GM21528 (cell line): ENCODE measurements at regions not wholly inside any gene's neighbourhood (a gene's known extent, or its start where the extent isn't known, plus 50 kb on each side); places are given as distances from the start of the nearest gene placed in this dataset.
A peak's percentile ranks its signal among the peaks of the same experiment; 100 is the strongest.
"Not testable (repeated sequence)": the region's sequence is repeated elsewhere in the genome, so short reads cannot be mapped to it uniquely, and the experiment has no call there.

Experiments
- ATAC-seq: cut with Tn5 transposase; IDR thresholded peaks from one replicate; pipeline ENCODE4 v1.9.1; 2021; ENCODE audit warnings: mild to moderate bottlenecking, moderate library complexity; ENCODE audit not compliant: unreplicated experiment, low FRiP score

DNA sequence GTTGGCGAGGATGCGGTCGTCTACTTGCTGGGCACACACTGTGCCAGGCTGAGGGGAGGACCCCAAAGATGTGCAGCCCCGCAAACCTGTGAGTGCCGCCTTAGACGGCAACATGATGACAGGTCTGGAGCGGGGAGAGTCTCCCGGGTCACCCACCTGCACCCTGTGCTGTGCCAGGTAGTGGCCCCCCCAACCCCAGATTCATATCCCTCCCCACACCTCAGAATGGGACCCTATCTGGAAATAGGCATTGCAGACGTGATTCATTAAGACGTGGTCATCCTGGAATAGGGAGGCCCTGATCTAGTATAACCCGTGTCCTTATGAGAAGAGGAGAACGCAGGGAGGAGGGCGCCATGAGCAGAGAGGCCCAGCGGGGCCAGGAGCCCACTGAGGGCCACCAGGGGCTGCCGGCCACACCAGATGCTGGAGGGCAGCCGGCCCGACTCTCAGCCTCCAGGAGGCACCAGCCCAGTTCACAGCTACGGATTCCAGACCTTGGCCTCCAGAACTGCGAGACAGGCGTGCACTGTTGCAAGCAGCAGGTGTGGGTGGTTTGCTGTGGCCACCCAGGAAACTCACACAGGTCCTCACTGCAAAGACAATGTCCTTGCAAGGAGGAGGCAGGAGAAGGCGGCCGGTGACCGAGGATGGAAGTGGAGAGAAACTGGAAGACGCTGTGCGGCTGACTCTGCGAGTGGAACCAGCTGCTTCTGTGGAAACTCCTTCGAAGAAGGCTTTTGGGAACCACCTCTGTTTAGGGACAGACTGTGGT, 131.9 kb upstream of the LPCAT1 start:
- no peak for ATAC-seq

DNA sequence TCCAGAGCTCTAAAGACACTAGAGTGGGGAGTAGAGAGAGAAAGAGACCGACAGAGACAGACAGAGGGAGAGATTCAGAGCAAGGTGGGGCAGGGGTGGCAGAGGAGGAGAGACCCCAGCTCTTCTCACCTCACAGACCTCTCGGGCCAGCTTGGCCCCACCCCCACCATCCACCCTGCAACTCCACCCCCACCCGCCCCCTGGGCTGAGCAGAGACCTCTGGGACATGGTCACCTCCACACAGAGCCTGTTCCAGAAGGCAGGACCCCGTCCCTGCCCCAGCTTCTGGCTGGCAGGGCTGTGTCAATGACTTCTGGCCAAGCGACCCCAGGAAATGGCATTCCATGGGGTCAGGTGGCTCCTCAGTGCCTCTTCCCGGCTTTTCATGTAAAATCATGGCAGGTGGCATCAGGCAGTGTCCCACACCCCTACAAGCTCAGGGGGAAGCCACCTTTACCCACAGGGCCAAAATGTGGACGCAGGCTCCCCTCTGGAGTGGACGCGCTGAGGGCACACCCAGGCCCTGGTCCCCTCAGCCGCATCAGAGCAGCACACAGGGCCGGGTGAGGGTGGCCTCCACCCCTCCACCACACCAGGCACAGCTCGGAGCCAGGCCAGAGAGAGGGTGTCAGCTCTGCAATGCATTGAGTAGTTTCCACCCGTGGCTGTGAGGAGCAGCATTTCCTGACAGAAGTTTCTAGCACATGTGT, 131.2 kb upstream of the LPCAT1 start:
- ATAC-seq, result no peak

GRCh38 chr5:1653698-1654651, 130.2 kb upstream of the LPCAT1 start:
- ATAC-seq, result peak; percentile 86

GRCh38 chr5:1652873-1653697, 129.3 kb upstream of the LPCAT1 start:
- ATAC-seq, result no peak

DNA sequence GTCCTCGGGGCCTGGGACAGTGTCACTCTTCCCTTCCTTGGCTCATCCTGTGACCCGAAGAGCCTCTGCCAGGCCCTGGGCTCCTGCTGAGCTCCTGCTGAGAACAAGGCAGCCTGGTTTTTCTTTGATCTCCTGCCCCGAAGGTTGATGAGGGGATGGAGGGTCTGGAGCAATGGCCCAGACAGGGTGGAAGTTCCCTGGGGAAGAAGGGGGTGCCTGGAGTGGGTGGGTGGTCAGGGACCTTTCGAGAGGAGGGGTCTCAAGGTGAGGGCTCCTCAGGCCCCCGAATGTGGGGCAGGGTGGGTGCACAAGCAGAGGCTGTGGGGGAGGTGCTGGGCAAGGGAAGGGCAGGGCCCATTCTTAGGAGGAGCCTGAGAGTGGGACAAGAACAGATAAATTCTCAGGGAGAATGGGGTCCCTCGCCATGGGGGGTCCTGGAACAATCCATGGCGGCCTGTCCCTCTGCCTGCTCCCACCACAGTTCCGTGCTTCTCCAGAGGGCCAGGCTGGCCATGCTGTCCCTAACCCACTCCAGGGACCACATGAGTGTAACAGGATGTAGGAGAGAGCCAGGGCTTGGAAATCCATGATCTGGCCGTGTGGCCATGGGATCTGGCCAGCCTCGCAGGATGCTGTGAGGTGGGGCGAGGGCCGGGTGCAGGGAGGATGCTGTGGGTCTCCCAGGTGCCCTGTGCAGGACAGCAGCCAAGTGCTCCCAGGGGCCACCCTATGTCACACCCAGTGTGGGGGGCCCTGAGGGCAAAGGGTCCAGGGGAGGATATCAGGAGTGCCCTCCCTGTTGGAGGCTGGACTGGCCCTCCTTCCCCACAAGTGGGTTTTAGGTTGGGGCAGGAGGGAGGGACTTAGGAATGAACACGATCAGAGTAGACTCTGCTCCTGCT, 128.5 kb upstream of the LPCAT1 start:
- ATAC-seq, result no peak

DNA sequence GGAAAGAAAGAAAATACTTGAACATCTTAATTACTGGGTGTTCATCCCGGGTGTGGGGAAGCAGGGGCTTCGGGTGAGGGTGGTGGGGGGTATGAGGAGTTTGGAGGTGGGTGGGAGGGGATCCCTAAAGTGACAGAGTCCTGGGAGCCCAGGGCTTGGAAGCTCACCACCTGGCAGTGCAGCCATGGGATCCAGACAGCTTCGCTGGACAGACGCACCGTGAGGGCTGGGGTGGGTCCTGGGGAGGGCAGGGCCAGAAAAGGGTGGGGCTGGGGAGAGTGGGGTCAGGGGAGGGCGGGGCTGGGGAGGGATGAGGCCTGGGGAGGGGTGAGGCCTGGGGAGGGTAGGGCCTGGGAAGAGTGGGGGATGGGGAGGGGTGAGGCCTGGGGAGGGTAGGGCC, 127.5 kb upstream of the LPCAT1 start:
- ATAC-seq, result no peak

GRCh38 chr5:1649554-1649953, 125.8 kb upstream of the LPCAT1 start:
- no peak for ATAC-seq

- no peak for ATAC-seq
Observed at GRCh38 chr5:1648806-1649205, 125.0 kb upstream of the LPCAT1 start.

- no peak for ATAC-seq
Observed at GRCh38 chr5:1647580-1647979, 123.8 kb upstream of the LPCAT1 start.

GRCh38 chr5:1644810-1645571, 121.2 kb upstream of the LPCAT1 start:
- ATAC-seq, result peak; percentile 78

- not testable (repeated sequence) for ATAC-seq
Observed at GRCh38 chr5:1644393-1644809, 120.6 kb upstream of the LPCAT1 start.

GRCh38 chr5:1643651-1644392, 120.1 kb upstream of the LPCAT1 start:
- ATAC-seq, result no peak

DNA sequence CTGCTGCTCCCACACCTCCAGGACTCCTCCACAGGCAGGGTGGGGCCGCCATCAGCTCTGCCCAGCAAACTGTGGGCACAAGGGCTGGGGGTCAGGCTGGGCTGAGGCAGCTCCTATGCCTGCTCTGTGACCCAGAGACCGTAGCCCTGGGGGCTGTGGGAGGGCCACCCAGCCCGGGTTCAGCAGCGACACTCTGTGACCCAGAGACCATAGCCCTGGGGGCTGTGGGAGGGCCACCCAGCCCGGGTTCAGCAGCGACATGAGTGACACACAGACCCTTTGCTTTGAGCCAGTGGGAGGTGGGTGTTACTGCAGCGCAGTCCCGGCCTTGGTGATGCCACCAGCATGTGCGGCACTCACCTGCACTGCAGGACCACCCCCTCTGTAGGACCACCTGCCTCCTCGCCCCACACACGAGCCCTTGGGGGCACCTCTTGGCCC, 118.9 kb upstream of the LPCAT1 start:
- no peak for ATAC-seq

GRCh38 chr5:1642221-1642620, 118.5 kb upstream of the LPCAT1 start:
- ATAC-seq, result no peak

DNA sequence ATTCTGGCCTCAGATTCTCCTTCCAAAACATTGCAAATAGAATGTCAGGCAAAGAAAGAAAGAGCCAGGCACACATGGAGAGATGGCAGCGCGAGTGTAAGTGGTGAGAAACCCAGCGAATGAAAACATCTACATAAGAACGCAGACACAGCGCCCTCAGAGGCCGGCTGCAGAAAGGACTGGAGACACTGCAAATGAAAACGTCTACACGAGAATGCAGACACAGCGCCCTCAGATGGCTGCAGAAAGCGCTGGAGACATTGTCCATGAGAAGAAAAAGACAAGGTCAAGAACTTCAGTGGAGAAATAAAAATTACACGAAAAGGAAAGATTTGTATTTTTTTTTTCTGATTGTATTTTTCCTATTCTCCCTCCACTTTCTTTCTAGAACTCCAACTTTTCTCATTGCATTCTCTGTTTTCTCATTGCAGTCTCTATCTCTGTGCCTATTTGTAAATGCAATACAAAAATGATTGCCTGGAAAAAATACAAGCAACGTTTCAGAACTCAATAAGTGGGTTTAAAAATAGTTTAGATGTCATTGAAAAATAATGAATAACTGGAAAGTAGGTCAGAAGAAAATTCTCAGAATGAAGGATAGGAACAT, 117.9 kb upstream of the LPCAT1 start:
- ATAC-seq, result peak; percentile 57

GRCh38 chr5:1641041-1641440, 117.3 kb upstream of the LPCAT1 start:
- no peak for ATAC-seq

GRCh38 chr5:1640421-1640881, 116.7 kb upstream of the LPCAT1 start:
- no peak for ATAC-seq
